Stimulated activated naive CD4-positive, alpha-beta T cell (primary cell): ENCODE measurements at regions not wholly inside any gene's neighbourhood (a gene's known extent, or its start where the extent isn't known, plus 50 kb on each side); places are given as distances from the start of the nearest gene placed in this dataset.
"Not testable (repeated sequence)": the region's sequence is repeated elsewhere in the genome, so short reads cannot be mapped to it uniquely, and the experiment has no call there.

ENCODE experiments used
- DNase-seq, 6 experiments: peaks; one replicate each; lab custom pipeline; 2025; lab: John Stamatoyannopoulos, UW

- no peak for DNase-seq
Observed at GRCh38 chr11:86147004-86147403, 78.1 kb upstream of the PICALM start.

GRCh38 chr11:86145439-86146156 is 76.7 kb upstream of the PICALM start:
- DNase-seq = no peak

- no peak for DNase-seq
Observed at GRCh38 chr11:86144846-86145245, 76.0 kb upstream of the PICALM start.

GRCh38 chr11:86144087-86144486 is 75.2 kb upstream of the PICALM start:
- DNase-seq = not testable (repeated sequence)

- no peak for DNase-seq
Observed at GRCh38 chr11:86143087-86144030, 74.5 kb upstream of the PICALM start.

- no peak for DNase-seq
Observed at GRCh38 chr11:86142170-86142569, 73.3 kb upstream of the PICALM start.

- no peak for DNase-seq
Observed at GRCh38 chr11:86141727-86142126, 72.8 kb upstream of the PICALM start.

- no peak for DNase-seq
Observed at GRCh38 chr11:86140334-86140990, 71.6 kb upstream of the PICALM start.

GRCh38 chr11:86138958-86139357 is 70.1 kb upstream of the PICALM start:
- no peak for DNase-seq

- DNase-seq = no peak
Observed at GRCh38 chr11:86136538-86136937, 67.7 kb upstream of the PICALM start.

GRCh38 chr11:86135319-86135714 is 66.4 kb upstream of the PICALM start:
- no peak for DNase-seq

- DNase-seq = no peak
Observed at GRCh38 chr11:86134580-86135318, 65.9 kb upstream of the PICALM start.

GRCh38 chr11:86132667-86133249 is 63.9 kb upstream of the PICALM start:
- no peak for DNase-seq

GRCh38 chr11:86129740-86130540 is 61.1 kb upstream of the PICALM start:
- DNase-seq = no peak

GRCh38 chr11:86128914-86129313 is 60.0 kb upstream of the PICALM start:
- DNase-seq = no peak

GRCh38 chr11:86126862-86127261 is 58.0 kb upstream of the PICALM start:
- no peak for DNase-seq

- no peak for DNase-seq
Observed at GRCh38 chr11:86124251-86125233, 55.7 kb upstream of the PICALM start.

GRCh38 chr11:86122773-86123172 is 53.9 kb upstream of the PICALM start:
- no peak for DNase-seq

- no peak for DNase-seq
Observed at GRCh38 chr11:86120807-86121206, 51.9 kb upstream of the PICALM start.
